HEK293T (cell line): ENCODE measurements at regions not wholly inside any gene's neighbourhood (a gene's known extent, or its start where the extent isn't known, plus 50 kb on each side); places are given as distances from the start of the nearest gene placed in this dataset.

Experiments
- LEF1 ChIP-seq: fragments of 450-650 bp; IDR thresholded peaks from 2 replicates; pipeline ENCODE4 v1.6.1; 2017; ENCODE audit warnings: mild to moderate bottlenecking, borderline replicate concordance
- NFRKB ChIP-seq: fragments of 450-650 bp; IDR thresholded peaks from 2 replicates; pipeline ENCODE4 v1.6.1; 2016; ENCODE audit warnings: mild to moderate bottlenecking, moderate library complexity
- SP1 ChIP-seq: fragments of 450-650 bp; IDR thresholded peaks from 2 replicates; pipeline ENCODE4 v1.6.1; 2017
- SUZ12 ChIP-seq: fragments of 450-650 bp; IDR thresholded peaks from 2 replicates; pipeline ENCODE4 v1.6.1; 2016; ENCODE audit warnings: mild to moderate bottlenecking
- ZNF384 ChIP-seq: fragments of 450-650 bp; IDR thresholded peaks from 2 replicates; pipeline ENCODE4 v1.6.1; 2016

DNA sequence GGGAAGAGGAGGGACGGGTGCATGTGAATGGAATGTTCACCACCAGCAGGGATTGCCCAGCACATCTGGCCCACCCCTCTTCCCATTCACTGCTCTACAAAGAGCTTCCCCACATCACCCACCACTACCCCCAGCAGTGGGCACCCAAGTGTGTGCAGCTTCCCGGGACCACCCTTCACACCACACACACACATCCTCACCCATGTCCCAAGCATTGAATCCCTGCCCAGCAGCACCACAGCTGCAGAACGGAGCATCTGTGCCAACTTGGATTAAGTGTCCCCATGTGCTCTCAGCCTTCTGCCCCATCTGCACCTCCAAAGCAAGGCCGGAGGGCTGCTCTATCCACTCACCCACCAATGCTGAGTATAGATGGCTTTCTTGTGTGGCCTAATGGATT is 141.4 kb downstream of the PSMG1 start:
- TF ChIP-seq SP1 (no peak), NFRKB (no peak), LEF1 (no peak), ZNF384 (no peak), SUZ12 (no peak)
